ENCODE measurements at regions not wholly inside any gene's neighbourhood (a gene's known extent, or its start where the extent isn't known, plus 50 kb on each side); places are given as distances from the start of the nearest gene placed in this dataset.

DNA sequence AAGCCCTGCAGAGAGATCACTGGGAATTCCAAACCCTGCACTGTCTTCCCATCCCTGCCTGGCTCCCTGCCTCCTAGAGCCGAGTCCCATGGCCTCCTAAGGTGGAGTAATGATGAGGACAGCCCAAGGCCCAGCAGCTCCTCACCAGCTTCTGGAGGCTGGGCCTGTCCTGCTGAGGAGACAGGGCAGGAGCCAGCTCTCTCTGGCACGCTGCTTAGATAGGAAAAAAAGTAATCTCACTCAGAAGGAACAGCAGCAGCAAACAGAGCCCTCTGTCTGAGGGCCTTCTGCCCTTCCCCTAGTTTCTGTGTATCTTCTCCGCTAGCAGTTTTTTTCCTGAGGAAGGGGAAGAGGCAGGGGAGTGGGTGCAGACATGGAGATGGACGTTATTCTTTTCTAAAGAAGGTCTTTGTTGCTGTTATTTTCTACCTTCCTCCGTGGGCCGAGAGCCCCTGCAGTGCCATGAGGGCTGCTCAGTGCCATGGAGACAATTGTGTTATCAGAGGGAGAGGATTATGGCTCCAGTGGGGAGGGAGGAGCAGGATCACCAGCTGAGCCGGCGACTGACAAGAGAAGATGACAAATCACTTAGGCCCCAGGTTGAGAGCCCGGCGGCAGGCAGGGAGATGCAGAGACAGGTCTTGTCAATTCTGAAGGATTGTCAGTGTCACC, 315.3 kb downstream of the BUD13 start:
- DNase-seq (ENCODE audit: low read depth in 4 of 4, low spot score in 2 of 4): no peak

DNA sequence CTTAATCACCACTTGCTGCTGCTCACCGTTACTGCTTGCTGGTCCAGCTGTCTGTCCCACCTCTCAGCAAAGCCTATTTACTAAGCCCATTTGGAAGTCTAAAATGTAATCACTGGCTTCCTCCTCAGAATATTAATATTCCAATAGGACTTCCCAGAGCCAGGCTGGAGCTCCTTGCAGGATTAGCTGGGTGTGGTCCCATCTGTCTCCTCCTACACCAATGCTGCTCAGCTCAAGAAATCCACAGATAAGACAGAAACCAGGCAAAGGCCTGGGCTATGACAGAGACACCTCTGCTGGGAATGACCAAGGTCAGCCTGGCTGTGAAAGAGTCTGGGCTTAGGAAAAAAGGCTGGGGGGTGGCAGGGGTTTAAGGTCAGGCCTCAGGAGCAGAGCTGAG, 317.8 kb downstream of the BUD13 start:
- no peak for DNase-seq (ENCODE audit: low read depth in 4 of 4, low spot score in 2 of 4)

DNA sequence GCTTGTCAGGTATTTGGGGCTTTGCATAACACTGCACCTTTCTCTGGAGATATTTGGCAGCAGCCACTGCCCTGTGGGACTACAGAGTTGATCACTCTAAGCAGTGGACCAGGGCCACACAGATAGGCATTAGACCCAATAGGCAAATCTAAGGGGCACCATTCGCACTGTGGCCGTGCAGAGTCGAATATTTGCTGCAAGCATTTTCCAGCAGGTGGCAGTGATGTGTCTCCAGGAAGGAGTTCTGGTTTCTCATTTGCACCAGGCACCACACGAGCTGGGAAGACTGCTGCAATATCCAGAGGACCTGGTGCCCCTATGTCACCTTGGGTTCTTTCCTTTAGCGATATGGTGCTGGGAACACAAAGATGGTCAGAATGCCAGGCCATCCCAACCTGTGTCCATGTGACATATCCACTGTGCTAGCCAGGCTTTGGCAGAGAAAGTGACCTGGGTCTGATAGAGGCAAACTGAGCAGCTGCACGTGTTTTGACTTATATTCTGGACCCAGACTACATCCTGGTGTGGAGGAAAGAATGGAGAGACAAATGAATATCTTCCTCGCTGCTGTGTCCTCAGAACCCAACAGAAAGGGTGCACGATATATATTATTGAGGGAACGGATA, 318.7 kb downstream of the BUD13 start:
- no peak for DNase-seq (ENCODE audit: low read depth in 4 of 4, low spot score in 2 of 4)

DNA sequence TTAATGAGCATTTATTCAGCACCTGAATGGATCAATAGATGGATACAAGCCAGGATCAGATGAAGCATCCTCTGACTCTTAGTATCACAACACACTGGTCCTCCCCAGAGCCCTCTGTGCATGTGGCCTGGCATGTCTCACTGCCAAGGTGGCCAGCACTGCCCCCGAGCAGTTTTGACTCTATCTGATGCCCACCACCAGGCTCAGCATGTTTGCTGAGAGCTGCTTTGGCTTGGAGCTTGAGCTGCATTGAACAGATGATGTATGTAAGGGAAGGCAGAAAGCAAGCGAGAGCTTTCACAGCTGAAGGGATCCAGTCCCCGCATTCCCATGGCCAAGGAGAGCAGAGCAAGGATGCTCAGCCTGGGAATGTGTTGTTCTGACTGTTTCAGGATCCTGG, 320.3 kb downstream of the BUD13 start:
- no peak for DNase-seq (ENCODE audit: low read depth in 4 of 4, low spot score in 2 of 4)

DNA sequence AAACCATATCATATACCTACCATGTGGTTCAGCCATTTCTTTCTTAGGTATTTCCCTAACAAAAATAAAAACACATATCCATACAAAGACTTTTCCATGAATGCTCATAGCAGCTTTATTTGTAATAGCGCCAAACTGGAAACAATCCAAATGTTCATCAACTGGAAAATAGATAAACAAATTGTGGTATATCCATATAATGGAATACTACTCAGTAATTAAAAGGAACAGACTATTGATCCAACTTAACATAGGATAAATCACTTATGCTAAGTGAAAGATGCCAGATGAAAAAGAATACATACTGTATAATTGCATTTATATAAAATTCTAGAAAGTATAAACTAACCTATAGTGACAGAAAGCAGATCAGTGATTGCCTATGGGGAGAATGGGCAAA, 323.3 kb downstream of the BUD13 start:
- DNase-seq (ENCODE audit: low read depth in 4 of 4, low spot score in 2 of 4): no peak

DNA sequence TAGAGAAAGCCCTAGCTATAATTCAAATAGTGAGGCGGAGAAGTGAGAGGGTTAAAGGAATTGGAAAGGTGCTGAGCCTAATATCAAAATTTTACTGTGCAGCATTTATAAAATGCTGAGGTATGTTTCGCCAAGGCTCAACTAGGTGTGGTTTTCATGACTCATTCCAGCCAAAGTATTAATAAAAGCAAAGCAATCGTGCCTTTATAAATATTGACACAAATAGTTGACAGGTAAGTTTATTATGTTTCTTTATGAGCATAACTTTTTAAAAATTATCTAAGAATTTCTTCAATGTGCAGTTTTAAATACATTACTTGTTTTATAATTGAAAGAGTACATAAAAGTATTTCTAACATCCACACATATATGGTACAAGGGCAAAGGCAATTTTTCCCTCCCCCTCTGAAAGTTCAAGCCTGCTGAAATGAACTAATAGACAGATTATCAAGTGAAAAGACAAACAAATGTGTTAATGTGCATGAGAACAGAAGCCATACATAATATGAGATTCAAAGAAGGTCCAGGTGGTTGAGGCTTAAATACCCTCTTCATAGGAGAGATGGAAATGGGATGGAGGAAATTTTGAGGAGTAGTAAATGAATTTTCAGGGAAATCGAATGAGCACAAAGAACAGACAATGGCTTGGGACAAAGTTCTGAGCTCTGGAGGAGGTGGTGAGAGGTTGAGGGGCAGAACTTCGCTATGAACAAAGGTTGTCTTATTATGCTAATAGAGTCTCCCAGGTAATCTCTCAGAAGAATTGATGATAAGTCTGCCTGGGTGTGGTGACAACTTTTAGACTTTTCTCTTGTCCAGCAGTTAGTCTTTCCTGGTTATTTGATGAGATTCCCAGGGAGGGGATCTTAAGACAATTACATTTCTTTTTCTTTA, 326.5 kb downstream of the BUD13 start:
- no peak for DNase-seq (ENCODE audit: low read depth in 4 of 4, low spot score in 2 of 4)

DNA sequence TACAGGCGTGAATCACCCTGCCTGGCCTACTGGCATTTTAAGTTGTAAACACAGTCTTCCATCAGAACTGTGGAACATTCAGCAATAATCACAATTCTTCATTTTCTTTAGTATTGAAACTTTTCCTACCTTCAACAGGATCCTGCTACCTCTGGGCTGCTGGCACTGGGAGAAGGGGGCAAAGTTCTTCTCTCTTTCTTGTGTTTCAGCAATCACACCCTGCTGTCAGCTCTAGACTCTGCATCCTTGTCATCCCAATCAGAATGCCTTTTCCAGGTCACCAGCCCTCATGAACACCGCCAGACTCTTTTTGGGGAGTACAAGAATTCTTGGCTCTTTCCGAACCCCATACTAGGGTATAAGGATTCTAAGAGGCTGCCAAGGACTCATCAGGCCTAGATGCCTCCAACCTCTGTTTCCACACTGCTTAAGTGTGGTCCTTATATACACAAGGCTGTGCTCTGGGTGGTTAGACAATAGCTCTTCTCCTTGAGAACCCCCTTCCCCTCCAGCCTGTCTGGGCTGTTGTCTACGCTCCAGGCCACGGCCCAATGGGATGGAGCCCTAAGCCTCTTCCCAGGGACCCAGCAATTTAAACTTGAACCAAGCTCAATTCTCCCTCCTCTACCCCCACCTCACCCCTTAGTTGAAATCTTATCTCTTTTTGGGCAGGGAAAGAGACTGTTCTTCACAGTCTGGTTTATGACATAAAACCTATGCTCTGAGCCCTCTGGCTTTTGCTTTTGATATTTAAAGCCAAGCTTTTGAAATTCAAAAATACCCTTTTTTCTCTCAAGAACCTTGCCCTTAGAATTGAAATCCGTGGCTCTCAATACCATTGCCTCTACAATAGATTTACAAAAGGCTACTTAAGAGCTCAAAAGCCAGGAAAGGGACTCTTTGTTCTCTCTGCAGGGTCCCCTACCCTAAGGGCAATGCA, 327.4 kb downstream of the BUD13 start:
- no peak for DNase-seq (ENCODE audit: low read depth in 4 of 4, low spot score in 2 of 4)

DNA sequence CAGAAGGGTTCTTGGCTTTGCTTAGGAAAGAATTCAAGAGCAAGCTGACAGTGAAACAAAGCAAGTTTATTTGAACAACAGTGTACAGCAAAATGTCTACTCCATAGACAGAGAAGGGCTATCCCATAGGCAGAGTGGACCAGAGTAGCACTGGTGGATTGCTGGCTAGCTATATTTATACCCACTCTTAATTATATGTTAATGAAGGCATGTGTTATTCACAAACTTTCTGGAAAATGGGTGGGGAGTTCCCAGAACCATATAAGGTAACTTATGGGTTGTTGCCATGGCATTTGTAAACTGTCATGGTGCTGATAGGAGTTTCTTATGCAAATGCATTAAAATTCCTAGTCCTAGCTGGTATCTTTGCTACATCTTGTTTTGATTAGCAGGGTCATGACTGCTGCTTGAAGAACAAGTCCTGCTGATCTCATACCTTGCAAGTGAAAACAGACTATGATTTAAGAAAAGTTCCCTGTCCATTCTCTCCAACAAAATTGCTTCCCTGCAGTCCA, 330.5 kb downstream of the BUD13 start:
- no peak for DNase-seq (ENCODE audit: low read depth in 4 of 4, low spot score in 2 of 4)

DNA sequence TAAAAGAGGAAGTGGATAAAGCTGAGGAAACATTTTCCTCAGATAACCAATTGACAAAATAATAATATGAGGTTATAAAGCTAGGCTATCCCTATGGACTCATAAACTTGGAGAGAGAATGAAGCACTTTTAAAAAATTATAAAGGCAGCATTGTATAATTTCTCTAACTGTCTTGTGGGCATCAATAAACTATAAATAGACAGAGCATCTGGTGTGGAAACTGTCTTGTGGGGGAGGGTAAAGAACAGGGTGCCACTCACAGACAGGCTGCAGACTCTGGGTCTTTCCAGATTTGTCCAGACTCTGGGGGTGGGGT, 333.5 kb downstream of the BUD13 start:
- no peak for DNase-seq (ENCODE audit: low read depth in 4 of 4, low spot score in 2 of 4)

DNA sequence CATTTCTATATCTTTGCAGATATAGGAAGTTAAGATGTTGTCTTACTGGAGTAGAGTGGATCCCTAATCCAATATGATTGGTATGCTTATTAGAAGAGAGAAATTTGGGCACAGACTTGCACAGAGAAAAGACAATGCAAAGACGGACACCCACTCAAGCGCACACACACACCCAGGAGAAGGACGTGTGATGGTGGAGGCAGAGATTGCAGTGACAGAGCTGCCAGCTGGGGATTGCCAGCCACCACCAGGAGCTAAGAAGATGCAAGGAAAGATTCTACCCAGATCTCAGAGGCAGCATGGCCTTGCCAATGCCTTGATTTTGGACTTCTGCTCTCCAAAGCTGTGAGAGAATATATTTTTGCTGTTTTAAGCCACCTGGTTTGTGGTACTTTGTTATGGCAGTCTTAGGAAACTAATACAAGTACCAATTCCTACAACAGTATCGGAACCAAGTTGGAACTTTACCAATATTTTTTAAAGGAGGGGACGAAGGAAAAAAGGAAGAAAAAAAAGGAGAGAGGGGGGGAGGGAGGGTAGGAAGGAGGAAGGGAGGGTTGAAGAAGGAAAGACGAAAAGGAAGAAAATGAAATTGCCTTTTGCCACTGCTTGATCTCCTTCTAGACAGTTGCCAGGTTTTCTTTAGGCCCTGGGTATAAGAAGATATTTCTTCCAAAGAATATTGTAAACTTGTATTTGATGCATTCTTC, 334.0 kb downstream of the BUD13 start:
- no peak for DNase-seq (ENCODE audit: low read depth in 4 of 4, low spot score in 2 of 4)

DNA sequence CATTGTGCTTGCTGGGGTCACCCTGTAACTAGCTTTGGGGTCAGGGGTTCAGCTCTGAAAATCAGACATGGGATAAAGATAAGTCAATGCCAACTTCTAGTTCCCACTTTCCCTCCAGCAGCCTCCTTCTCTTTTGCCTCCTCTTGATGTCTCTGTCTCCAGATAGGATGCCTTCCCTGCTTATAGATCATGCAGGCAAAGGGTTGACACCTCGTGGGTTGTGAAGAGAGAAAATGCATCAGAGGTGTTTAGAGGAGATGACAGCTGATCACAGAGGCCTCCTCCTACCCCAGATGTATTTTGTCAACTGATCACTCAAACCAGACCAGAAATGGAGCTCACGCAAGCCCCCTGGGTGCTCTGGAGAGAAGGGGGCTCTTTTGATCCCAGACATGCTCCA, 337.8 kb downstream of the BUD13 start:
- no peak for DNase-seq (ENCODE audit: low read depth in 4 of 4, low spot score in 2 of 4)

DNA sequence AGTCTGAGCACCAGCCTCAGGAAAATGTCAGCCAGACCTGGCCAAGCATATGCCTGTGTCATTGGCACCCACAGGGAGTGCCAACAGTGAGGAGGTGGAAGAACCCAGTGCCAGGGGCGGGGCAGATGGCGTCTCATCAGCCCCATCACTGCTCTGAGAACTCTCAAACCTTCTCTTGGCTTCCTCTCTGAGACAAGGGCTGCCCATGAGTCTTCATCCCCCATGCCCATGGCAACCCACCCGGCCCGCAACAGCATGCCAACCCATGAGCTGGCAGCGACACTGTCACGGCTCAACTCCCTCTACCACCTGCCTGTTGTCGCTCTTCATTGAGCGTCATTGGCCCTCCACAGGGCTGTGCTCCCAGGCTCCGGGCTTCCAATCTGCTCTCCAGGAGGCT, 340.5 kb downstream of the BUD13 start:
- no peak for DNase-seq (ENCODE audit: low read depth in 4 of 4, low spot score in 2 of 4)

DNA sequence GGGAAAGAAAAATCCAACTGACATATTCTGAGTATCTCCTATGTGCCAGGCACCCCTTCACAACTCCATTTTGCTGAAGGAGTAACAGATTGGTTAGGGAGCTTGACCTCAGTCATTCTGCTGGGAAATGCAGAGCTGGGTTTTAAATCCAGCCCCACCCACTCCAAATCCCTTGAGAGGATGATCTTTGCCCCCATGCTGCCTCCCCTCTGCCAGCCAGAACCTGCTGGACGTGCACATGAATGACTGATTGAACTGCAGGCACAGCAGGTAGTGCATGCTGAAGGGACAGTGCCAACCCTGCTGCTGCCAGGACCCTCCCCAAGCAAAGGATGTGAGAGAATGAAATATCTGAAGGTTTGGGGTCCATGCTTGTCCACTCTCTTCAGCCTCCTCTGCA, 340.9 kb downstream of the BUD13 start:
- DNase-seq (ENCODE audit: low read depth in 4 of 4, low spot score in 2 of 4): no peak

DNA sequence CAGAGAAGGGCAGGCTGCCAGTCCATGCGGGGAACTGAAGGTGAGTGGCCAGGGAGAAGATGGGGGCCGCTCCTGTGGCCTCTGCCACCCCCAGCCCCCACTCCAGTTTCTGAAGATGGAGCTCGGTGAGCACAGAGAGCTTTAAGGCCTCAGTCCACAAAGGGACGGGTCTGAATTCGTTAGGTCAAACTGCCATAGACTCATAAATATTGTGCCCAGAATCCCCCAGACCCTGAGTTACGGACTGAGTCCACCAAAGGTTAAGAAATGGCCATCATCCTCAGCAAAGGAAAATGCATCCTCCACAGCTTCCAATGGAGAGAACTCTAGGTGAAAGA, 344.2 kb downstream of the BUD13 start:
- no peak for DNase-seq (ENCODE audit: low read depth in 4 of 4, low spot score in 2 of 4)

DNA sequence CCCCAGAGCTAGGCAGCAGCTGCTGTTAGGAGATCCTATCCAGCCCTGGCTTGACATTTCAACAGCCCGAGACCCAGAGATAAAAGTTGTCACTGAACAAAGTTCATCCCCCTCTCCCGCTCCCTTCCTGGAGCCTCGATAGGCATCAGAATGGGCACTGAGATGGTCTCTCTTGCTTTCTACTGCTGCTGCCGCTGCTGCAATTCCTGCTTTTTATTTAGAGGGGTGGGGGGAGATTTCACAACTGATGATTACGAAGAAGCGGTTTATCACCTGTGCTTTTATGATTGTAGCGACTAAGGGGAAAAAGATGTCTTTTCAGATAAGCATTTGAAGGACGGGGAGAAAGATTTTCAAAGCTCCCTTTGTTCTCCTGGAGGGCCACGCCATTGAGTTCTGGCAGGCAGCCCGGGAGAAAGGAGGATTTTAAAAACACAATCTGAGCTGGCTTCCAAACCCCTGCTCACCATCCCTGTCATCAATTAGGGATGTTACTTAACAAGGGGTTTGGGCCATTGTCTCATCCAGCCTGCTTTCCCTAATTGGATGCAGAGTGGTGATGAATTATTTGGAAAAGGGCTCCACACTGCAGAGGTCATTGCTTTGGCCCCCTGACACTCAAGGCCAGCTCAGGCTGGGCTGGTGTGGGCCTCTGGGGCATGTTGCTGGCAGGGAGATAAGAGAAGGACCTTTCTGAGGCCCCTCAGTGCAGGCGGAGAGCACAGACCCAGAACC, 344.7 kb downstream of the BUD13 start:
- DNase-seq (ENCODE audit: low read depth in 4 of 4, low spot score in 2 of 4): no peak

DNA sequence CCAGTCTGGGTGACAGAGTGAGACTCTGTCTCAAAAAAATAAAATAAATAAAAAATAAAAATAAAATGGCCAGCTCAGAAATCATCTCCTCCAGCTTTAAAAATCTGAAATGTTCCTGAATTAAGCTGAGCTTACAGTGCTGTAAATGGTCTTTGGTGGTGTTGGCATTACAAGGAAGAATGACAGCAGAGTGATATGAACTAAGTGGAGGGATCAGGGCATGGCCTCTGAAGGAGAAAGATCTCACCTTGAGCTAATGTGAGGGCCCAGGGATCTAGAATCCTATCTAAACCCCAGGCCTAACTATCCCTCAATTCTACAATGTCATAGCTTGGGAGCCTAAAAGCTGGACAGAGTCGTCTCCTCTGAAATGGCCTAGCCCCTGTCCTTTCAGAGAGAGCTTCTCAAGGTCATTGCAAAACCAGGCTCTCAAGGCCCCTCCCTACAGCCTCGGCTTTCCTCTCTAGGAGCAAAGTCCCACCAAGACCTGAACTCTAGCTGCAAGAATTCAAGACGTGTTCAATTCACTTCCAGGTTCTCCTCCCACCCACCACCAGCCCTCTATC, 345.4 kb downstream of the BUD13 start:
- no peak for DNase-seq (ENCODE audit: low read depth in 4 of 4, low spot score in 2 of 4)

DNA sequence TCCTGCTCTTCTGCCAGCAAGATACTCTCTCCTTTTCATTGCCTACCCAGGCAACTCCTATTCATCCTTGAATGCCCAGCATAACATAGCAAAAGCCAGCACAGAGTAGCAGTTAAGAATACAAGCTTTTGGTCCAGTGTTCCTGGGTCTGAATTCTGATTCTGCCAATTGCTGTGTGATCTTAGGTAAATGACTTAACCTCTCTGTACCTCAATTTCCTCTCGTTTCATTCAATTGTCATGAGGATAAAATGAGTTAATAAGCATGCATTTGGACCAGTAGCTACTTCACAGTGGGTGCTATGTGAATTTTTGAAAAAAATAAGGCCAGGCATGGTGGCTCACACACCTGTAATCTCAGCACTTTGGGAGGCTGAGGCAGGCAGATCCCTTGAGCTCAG, 346.0 kb downstream of the BUD13 start:
- no peak for DNase-seq (ENCODE audit: low read depth in 4 of 4, low spot score in 2 of 4)

DNA sequence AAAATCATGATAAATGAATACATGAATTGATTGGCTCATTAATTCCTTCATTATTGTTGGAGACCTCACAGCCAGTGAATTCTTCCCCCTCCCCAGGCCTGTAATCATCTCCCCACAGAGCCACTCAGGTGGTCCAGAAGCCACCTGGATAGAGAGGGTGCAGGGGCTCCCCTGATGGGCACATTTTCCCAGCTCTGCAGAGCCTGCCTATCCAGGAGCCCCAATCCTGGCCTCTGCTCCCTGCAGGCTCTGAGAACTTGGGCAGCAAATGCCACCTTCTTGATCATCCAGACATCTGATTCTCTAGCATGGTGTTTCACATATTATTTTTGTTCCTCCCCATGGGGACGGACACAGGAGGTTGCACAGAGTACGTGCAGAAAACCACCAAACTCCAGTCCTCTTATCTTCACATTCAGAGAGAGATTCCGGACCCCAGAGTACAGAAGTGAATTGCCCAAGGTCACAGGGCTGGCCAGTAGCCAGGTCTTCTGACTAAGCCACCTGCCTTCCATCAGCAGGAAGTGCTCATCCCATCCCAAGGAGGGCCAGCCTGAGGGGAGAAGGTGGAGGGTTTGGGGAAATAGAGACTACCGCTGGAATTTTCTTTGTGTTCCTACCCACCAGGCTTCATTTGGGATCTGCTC, 348.0 kb downstream of the BUD13 start:
- DNase-seq (ENCODE audit: low read depth in 4 of 4, low spot score in 2 of 4): no peak
